NCI-H146 (cell line): ENCODE measurements at regions not wholly inside any gene's neighbourhood (a gene's known extent, or its start where the extent isn't known, plus 50 kb on each side); places are given as distances from the start of the nearest gene placed in this dataset.

ENCODE experiments used
- DNase-seq: peaks from one replicate; lab custom pipeline; 2025; lab: John Stamatoyannopoulos, UW

GRCh38 chr7:145269418-145270161, 433.7 kb upstream of the TPK1 start:
- DNase-seq, result no peak

DNA sequence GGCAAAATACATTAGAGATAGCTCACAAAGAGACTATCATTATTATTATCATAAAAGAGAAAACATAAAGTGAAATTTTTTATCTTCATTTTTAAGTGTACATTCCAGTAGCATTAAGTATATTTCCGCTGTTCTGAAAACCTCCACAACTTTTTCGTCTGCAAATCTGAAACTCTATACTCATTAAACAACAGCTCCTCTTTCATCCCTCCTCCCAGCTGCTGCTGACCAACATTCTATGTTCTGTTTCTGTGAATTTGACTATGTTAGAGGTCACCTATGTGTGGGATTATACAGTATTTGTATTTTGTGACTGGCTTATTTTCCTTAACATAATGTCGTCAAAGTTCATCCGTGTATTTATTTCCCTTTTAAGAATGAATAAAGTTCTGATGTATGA, 429.3 kb upstream of the TPK1 start:
- DNase-seq, result no peak

GRCh38 chr7:145263886-145264285, 428.0 kb upstream of the TPK1 start:
- no peak for DNase-seq

DNA sequence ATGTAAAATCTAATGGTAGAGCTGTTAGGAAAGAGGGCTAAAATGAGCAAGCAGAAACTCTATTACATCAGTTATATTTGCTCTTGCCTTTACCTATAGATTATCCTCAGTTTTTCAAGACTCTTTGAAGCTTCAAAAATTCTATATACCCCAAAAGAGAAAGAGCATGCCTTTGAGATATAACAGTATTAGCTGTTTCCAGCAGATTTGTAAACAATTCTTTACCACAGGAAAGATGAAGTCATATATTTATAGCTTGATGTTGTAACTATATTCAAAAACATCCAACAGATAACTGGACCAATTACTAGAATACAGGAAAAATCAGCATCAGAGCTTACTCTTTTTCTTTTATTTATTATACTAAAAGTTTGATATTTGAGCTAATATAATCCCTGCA, 416.2 kb upstream of the TPK1 start:
- no peak for DNase-seq

DNA sequence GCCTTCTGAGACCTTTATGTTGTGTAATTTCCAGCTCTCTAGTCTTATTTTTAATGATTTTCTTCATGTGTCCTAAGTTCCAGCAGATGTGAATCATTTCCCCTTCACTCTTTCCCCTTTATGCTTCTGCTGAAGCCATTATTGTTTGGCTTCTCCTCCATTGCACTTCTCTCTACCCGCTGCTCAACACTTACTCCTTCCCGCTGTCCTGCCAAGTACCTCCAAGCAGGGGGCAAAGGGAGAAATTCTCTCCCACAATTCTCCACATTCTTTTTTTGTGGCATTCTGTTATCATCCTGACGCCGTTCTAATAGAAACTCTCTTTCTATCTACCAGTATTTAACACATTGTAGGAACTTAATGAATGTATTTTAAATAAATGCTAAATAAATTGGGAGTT, 388.9 kb upstream of the TPK1 start:
- no peak for DNase-seq

DNA sequence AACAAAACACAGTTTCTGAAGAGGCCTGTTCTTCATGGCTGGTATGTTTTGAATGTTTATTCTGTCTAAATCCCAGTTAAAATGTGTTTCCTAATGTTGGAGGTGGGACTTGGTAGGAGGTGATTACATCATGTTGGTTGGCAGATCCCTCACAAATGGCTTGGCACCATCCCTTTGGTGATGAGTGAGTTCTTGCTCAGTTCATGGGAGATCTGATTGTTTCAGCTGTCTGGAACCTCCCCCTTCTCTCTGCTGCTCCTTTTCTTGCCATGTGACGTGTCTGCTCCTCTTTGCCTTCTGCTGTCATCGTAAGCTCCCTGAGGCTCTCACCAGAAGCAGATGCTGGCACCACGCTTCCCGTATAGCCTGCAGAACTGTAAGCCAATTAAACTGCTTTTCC, 383.6 kb upstream of the TPK1 start:
- DNase-seq, result no peak

GRCh38 chr7:145216866-145217265, 381.0 kb upstream of the TPK1 start:
- no peak for DNase-seq

GRCh38 chr7:145212050-145212449, 376.2 kb upstream of the TPK1 start:
- no peak for DNase-seq

DNA sequence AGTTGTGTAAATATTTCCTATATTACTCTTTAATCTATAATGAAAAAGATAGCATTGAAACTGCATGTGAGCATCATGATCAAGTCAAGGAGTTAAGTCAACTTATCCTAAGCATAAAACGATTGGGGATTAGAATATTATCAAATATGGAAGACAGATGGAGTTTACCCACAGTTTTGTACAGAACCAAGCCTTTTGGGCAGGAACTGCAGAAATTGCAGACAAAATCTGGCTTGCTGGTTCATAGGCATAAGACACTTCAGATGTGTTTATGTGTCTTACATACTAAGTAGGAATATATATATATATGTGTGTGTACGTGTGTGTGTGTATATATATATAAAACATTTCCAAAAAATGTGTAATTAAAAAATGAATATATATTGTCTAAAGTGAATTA, 375.4 kb upstream of the TPK1 start:
- DNase-seq, result no peak

- no peak for DNase-seq
Observed at GRCh38 chr7:145193951-145194350, 358.1 kb upstream of the TPK1 start.

DNA sequence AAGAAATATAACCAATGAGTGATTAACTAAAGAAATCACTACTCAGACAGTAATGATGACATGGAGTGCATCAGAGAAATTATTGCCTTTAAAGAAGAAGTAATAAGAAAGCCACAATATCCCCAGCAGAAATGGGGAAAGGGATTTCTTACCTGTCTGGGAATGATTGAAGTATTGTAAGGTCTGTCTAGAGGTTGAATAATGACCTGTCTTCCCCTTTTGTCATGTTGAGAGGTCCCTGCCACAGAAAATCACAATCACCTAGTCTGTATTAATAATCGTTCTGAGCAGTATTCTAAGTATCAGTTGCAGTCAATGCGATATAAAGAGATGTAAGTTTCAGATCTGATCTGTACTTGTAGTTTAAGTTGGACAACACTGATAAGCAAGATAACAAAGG, 349.1 kb upstream of the TPK1 start:
- no peak for DNase-seq

GRCh38 chr7:145183069-145183468, 347.2 kb upstream of the TPK1 start:
- DNase-seq, result no peak

- DNase-seq, result no peak
Observed at GRCh38 chr7:145175366-145175765, 339.5 kb upstream of the TPK1 start.

DNA sequence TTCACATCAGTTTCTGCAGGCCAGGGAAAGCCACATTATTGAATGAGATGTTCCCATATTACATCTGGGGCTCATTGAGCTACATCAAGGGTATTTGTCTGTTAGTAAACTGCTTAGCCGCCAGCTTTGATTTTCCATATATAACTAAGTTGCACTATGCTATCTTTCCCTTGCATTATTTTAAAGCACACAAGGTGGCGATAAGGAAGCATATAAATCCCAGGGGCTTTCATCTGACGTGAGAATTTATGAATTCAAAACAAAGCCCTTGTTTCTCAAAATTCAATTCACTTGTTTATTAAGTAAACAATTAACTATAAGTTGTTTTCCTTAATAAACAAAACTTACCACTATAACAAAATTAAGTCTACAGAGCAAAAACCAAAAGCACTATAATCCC, 334.1 kb upstream of the TPK1 start:
- peak; percentile 71 for DNase-seq

- DNase-seq, result no peak
Observed at GRCh38 chr7:145168879-145169278, 333.0 kb upstream of the TPK1 start.

DNA sequence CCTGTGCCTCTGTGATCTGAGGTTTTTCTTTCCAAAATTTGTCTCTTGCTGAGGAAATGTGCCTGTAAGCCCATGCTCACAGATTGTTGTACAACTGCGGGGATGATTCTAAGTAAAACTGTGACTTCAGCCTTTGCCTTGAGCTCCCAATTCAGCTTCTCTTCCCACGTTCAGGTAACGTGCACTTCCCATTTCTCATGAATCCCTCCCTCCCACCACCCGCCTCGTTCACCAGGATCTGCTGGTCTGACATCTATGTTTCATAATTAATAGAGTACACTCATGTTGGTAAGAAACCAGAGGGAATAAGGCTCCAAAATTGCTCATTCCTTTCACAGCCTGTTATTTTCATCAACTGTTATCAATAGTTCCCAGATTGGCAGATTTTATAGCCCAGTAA, 332.6 kb upstream of the TPK1 start:
- no peak for DNase-seq

- DNase-seq, result peak; percentile 16
Observed at GRCh38 chr7:145156834-145157233, 321.0 kb upstream of the TPK1 start.

DNA sequence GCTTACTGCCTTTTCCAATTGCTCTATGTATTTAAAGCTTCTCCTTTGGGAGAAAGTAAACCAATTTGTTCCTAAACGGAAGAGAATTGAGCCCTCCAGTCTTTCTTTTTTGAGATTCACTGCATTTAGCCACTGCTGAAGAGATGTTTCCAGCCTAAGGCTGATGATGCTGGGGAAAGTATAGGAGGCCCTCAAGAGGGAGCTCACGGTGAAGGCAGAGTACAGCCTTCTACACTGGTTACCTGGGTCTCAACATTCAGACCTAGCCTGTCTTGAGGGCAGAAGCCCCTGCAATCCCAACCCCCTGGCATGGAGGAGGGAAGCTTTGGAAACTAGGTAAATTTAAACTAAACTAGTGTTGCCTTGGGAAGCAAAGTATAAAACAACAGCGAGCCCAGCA, 316.7 kb upstream of the TPK1 start:
- DNase-seq, result peak; percentile 13

GRCh38 chr7:145151676-145152075, 315.8 kb upstream of the TPK1 start:
- no peak for DNase-seq

- DNase-seq, result no peak
Observed at GRCh38 chr7:145147865-145148264, 312.0 kb upstream of the TPK1 start.

DNA sequence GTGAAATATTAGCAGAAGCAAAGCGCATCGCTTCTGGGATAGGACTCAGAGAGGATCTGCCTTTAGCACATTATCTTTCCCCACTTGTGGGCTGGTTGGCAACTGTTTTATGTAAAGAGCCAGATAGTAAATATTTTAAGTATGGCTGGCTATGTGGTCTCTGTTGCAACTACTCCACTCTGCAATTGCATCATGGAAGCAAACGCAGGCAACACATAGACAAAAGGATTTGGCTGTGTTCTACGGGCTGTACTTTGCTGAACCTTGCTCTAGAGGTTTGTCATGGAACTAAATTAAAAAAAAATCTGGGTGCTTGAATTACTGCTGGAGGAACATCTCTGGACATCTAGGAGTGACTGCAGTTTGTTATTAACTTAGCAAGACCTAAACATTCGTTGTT, 307.8 kb upstream of the TPK1 start:
- no peak for DNase-seq

DNA sequence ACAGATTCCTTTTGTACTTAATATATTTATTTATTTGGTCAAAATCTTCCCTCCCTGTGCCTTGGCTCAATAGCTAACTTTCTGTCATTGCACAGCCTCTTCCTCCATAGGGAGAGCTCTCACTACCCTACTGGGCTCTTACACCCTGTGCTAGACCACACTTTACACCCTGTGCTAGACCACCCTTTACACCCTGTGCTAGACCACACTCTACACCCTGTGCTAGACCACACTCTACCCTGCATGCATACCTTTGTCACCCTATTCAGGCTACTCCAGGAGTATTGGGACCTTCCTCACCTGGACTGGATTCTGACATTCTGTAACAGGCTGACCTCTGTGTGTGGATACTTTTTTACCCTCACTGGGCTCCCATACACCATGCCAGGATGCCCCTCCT, 298.5 kb upstream of the TPK1 start:
- no peak for DNase-seq

GRCh38 chr7:145123502-145123901, 287.6 kb upstream of the TPK1 start:
- no peak for DNase-seq

DNA sequence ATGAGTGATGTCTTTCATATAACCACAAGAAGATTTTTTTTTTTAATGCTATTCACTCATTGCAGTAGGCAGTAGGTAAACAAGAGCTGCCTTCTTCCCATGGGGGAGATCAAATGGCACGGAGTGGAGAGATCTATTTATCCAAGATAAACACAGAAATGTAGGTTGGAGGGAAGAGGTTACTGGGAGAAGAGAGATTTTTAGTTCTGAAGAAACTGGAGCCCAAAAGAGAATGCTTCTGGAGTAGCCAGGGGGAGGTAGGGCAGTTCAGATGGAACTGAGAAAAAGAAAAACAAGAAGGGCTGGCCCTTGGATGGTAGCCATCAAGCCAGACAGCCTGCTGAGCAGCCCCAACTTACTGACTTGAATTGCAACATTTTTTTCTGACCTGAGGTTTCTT, 270.1 kb upstream of the TPK1 start:
- DNase-seq, result peak; percentile 90

DNA sequence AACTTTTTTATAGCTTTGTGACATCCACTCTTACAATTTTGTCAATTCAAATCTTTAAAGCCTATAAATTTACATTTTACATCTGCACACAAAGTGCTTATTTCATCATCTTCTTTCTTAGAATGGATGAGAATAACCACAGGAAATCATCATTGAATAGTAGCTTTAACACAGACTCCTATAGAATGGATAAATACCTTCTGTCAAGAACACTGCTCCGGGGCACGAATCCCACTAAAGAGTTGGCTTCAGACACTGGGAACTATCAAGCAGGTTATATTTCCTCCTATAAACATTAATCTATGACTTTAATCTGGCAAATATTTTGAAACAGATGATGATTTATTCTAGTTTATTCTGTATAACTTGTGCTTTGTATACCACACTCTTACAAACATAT, 269.7 kb upstream of the TPK1 start:
- peak; percentile 81 for DNase-seq
